Jurkat, Clone E6-1 (cell line): ENCODE measurements at regions not wholly inside any gene's neighbourhood (a gene's known extent, or its start where the extent isn't known, plus 50 kb on each side); places are given as distances from the start of the nearest gene placed in this dataset.

Source experiments
- DNase-seq: peaks from one replicate; pipeline ENCODE4 v3.0.0-alpha.2; 2011; ENCODE audit warnings: low read depth, low spot score
- H3K4me3 ChIP-seq: 2 replicates; pipeline ENCODE4 v1.5.1; 2011; ENCODE audit warnings: mild to moderate bottlenecking, low read length, control low read depth, moderate library complexity

DNA sequence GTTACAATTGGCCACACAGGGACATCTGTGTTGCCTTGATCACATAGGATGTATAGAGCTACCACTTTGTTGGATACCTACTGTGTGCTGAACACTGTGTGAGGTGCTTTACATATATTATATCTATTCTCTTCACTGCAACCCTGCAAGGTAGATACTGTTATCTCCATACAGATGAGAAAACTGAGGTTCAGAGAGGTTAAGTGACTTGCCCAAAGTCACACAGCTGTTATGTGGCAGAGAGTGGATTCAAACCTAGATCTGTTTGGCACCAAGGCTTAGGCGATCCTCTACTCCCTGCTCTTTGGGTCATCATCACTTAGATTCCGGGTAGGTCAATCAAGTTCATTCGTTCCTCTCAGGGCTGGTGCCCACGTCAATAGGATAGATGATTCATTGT, 260.5 kb upstream of the IRX3 start:
- no peak for DNase-seq

GRCh38 chr16:54546521-54546920, 259.9 kb upstream of the IRX3 start:
- no peak overlapping the region for H3K4me3 ChIP-seq
- DNase-seq, result no peak

More for the DNA sequence above, 260.5 kb upstream of the IRX3 start:
- H3K4me3 ChIP-seq, result no peak overlapping the region

DNA sequence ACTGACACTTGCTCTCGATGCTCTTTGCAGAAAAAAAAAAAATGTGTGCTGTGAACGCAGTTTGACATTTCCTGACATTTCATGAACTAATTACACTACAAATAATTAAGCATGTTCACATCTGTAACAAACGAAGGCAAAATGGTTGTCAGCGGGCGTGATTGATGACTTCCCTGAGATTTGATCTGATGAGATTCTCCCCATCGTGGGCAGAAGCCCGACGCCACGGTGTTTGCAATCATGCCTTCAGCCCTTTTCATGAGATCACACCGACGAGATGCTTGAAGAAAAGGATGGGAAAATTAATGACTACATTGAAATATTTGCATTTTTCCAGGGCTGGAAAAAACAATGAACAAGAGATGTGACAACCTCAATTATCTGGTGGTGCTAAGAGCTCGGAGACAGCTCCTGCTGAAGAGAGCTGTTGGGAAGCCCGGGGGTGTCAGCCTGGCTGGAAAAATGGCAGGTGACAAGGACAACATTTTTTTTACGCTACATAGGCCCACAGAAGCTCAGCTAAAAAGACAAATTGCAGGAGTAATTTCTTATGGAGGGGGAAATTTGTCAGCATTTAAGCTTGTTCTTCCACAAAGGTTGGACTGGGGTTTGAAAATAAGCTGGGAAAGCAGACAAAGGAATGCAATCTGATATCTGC, 259.4 kb upstream of the IRX3 start:
- no peak overlapping the region for H3K4me3 ChIP-seq
- no peak for DNase-seq

DNA sequence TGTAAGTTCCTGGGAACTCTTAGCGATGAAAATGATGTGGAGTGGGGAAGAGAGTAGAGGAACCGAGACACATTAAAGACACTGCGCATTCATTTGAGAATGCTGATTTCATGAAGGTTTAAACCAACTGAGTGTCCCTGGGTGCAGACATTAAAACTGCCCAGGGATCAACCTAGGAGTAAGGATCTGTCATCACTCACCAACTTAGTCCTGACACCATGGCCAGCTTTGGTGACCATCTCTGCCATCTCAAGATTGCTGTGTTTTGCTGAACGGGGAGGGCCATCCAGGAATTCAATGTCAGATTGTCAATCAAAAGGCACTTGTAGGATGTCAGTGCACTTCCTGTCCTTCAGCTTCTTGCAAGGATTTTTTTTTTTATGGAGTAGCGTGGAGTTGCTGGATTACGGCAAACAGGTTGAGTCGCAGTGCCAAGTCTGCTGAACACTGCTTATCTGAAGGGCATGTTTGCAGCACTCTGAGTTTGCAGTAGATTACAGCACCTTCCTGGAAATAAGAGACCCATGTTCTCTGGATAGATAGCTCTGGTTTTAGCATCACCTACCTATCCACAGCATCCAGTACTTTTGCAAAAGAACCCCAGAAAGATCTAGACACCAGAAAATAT, 258.1 kb upstream of the IRX3 start:
- DNase-seq, result no peak
- no peak overlapping the region for H3K4me3 ChIP-seq

DNA sequence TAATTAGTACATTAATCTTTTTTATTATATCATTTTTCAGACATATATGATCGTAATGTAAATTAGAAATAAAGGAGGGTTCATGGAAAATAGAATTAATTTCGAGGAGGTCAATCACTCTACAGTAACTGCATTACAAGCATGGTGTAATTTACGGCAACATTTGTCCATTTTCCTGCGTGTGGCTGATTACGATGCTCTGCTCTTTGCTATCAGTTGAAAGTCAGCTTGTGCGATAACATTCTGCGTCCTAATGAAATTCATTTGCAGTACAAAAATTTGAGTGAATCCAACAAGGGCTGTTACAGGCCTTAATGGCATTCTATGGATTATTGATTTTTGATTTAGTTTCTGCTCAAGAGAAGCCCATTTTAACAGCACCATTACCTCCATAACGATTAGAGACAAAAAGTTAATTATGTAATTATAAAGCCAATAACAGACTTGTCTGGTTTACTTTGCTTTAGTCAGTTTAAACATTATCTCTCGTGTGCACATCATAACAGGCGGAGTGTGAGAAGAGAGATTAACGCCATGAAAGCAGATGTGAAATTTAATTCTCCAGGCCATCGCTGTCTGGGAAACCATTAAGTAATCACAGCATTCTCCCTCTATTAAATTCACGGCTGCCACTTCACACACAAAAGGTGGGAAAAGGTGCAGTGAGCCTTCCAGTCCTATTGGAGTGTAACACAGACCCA, 256.4 kb upstream of the IRX3 start:
- H3K4me3 ChIP-seq, result no peak overlapping the region
- DNase-seq, result no peak

DNA sequence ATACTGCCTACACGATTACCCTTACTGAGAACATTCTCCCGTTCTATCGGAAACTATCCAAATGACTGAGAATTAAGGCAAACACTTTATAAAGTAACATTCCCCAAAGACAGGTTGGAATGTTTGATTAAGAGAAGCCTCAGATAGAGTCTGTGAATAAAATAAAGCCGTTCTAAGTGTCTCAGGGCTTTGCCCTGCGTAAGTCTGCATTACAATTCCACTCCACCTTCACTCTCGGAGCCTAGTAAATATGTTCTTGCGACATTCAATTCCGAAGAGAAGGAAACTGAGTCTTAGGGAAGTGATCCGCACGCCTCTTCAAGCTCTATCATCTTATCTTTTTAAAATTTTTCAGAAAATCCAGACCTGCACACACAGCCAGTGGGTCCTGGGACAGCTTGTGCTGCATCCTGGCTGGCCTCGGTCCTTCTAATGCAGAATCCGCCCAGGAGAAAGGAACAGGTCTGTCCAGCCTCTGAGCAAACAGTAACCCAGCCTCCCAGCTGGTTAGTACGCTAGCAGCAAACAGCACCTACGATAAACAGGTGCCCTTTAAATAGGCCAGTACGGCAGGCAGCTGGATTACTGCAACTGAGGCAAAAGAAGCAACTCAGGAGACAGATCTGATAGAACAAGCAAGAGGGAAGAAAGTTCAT, 254.1 kb upstream of the IRX3 start:
- H3K4me3 ChIP-seq, result no peak overlapping the region
- DNase-seq, result no peak

- no peak overlapping the region for H3K4me3 ChIP-seq
- DNase-seq, result no peak
Measured at GRCh38 chr16:54538276-54538675, 251.7 kb upstream of the IRX3 start.

GRCh38 chr16:54533856-54534490, 247.4 kb upstream of the IRX3 start:
- no peak for DNase-seq
- H3K4me3 ChIP-seq, result no peak overlapping the region

DNA sequence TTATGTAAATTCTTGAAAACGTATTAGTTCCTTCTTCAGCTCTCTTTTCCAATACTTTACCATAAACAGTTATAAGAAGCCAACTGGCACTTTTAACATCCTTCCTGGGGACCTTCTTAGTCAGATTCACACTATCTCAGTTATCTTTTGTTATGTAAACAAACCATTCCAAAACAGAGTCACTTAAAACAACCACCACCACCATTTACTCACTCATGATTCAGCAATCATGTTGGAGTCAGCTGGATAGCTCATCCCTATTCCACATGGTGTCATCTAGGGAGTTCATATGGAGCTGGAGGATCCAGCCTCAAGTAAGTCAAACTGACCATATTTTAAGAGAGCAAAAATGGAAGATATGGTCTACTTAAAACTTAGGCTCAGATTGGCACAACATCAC, 240.3 kb upstream of the IRX3 start:
- no peak overlapping the region for H3K4me3 ChIP-seq
- DNase-seq, result no peak

DNA sequence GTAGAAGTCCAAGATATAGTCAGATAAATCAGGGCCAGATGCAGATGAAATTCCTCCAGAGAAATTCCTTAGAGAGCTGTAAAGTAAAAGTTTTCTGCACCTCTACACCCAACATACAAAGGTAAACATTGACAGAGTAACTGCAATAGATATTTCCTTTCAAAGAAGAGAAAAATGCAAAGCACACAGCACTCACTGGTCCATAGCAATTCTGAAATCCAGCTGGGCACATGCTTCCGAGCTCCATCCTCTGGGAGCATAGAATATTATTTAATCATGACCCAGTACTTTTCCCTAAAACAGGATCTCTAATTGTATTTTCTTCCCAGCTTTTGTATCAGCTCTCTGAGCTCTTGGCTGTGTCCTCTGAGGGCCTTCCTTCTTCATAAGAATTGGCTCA, 239.5 kb upstream of the IRX3 start:
- no peak for DNase-seq
- no peak overlapping the region for H3K4me3 ChIP-seq

GRCh38 chr16:54525104-54525503, 238.5 kb upstream of the IRX3 start:
- no peak overlapping the region for H3K4me3 ChIP-seq
- DNase-seq, result no peak

- no peak for DNase-seq
- no peak overlapping the region for H3K4me3 ChIP-seq
Measured at GRCh38 chr16:54522584-54522983, 236.0 kb upstream of the IRX3 start.

- no peak overlapping the region for H3K4me3 ChIP-seq
- no peak for DNase-seq
Measured at GRCh38 chr16:54521327-54521726, 234.7 kb upstream of the IRX3 start.

DNA sequence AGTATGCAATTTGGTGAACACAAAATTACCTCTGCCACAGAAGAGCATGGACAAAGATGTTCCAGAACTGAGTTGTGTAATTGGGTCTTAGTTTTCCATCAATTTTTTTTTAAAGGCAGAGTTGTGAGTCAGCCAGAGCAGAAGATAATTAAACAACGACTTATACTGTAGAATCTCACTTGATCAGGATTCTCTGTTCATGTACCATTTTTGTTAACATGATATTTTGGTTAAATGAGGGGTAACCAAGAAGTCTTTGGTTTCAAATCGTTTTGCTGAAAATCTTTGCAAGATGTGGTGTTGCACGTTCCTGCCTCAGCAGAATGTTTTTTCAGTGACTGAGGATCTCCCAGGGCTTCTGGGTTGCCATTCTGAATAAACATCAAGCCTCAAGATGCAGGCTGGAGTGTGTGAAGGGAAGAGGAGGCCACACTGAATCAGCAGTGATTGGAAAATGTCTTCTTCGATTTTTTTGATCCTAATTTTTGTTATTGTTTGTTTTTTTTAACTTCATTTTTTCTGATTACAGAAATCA, 232.6 kb upstream of the IRX3 start:
- H3K4me3 ChIP-seq, result no peak overlapping the region
- DNase-seq, result no peak

DNA sequence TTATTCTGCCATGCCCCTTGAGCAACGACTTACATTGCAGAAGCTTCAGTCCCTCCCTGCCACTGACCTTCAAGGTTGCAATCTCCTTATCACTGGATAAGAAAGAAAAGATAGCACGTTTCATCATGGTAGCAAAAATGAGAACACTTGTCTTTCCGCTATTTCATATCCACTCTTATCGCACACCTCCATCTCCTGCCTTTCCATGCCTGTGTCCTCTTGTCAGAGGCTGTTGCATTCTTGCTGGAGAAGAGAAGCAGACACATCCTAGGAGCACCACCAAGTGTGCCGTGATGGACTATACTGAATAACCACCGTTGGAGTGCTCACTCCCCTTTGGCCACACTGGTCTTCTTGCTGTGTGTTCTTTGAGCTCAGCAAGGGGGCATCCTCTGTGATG, 230.6 kb upstream of the IRX3 start:
- no peak for DNase-seq
- H3K4me3 ChIP-seq, result no peak overlapping the region

DNA sequence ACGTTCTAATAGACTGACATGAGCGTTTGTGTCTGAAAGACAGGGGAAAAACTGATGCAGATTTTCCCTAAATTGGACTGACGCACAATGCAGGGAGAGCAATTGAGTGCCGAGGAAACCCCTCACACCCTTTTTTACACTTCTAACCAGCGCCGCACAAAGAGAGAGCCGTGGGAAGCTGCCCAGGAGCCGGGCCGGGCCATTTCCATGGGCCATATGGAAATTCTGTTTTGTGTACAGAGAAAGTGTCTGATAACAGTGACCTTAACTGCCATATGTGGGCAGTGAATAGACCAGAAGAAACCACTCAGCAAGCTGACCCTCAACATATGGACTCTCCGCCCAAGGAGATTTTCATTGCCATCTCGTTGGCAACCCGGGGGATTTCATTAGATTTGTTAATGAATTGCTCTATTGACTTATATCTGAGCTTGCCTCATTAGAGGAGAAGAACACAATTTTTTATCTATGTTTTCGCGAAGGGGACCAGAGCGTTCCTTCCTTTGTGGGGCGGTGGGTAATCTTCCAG, 225.9 kb upstream of the IRX3 start:
- no peak for DNase-seq
- no peak overlapping the region for H3K4me3 ChIP-seq

DNA sequence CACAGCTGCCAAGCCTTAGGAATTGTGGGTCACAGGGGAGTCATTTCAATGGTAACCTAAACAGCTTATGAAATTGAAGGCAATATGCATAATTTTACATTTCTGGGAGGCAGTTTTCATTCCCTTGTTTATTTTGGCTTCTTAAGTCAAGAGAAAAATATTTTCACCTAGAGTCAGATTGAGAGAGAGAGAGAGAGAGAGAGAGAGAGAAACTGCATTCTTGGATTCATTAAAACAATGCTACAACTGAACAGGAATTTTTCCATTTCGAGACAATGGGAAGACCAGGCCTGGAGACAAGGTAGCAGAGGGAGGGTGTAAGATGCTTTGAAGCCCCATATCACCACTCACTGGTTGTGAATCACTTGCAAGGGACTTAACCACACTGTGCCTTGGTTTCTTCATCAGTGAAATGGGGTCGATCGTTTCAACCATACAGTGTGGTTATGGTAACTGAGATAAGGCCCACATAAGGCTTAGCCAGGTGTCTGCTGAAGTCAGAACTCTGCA, 224.7 kb upstream of the IRX3 start:
- H3K4me3 ChIP-seq, result no peak overlapping the region
- peak; percentile 99 for DNase-seq

GRCh38 chr16:54510685-54511221, 224.2 kb upstream of the IRX3 start:
- H3K4me3 ChIP-seq, result no peak overlapping the region
- no peak for DNase-seq

DNA sequence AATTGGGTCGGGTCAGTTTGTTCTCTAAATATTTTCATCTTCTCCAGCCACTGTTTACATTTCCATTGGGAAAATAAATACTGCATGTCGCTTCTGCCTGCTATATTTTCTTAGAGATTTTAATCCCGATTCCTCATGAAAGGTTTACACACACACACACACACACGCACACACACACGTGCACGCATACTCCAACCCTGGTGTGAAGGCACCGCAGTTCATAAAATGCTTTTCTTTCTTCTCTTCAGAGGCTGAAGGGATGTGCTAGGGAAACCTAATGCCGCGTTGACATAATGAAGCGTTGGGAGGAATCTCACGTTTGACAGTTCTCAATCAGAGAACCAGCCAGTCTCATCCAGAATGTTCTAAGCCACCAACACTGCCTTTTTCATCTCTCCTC, 222.9 kb upstream of the IRX3 start:
- no peak overlapping the region for H3K4me3 ChIP-seq
- no peak for DNase-seq
